Fibroblast of peridontal ligament (primary cell): ENCODE measurements at regions not wholly inside any gene's neighbourhood (a gene's known extent, or its start where the extent isn't known, plus 50 kb on each side); places are given as distances from the start of the nearest gene placed in this dataset.
A peak's percentile ranks its signal among the peaks of the same experiment; 100 is the strongest.
"Not testable (repeated sequence)": the region's sequence is repeated elsewhere in the genome, so short reads cannot be mapped to it uniquely, and the experiment has no call there.

Experiments used
- DNase-seq: peaks from one replicate; pipeline ENCODE4 v3.0.0-alpha.2; 2010; ENCODE audit errors: extremely low read depth

DNA sequence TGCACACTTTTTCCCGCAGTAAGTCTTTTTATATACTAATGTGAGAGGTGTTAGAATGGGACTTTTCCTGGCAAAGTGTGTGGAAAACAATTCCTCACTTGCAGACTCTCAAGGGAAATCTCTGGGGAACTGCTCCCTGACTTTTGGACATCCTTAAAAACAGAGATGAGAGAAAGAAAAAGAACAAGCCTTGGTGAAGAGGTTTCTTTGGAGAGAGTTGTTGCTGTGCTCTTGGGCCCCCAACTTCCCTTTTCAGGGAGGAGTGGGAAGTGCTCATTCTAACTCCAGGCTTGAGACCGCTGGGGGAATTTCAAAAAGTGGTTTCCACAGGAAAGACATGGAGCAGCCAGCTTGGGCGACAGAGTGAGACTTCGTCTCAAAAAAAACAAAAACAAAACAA, 142.6 kb upstream of the SPRED2 start:
- DNase-seq: peak; percentile 27

- DNase-seq: not testable (repeated sequence)
These were observed 136.4 kb upstream of the SPRED2 start for GRCh38 chr2:65568656-65569440.

DNA sequence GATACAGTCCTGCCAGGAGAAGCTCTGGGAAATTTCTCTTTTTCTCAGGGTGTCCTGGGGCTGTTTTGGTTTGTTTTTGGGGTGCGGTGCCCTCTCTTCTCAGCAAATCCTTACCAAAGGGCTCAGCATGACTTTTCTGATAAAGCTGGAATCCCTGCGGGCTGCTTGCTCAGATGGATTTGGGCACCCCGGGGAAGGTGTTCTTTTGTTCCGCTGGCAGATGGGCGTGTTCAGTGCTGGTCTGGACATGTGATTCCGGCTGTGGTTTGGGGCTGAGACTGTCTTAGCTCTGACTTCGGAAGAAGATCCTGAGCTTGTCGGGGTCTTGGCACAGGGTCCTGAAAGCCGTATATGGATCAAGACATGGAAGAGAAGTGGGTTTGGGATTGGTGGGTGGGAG, 134.2 kb upstream of the SPRED2 start:
- DNase-seq: peak; percentile 27

GRCh38 chr2:65565681-65566080, 133.3 kb upstream of the SPRED2 start:
- no peak for DNase-seq

GRCh38 chr2:65564299-65564698, 131.9 kb upstream of the SPRED2 start:
- DNase-seq: no peak

- DNase-seq: no peak
These were observed 130.5 kb upstream of the SPRED2 start for GRCh38 chr2:65562890-65563289.

DNA sequence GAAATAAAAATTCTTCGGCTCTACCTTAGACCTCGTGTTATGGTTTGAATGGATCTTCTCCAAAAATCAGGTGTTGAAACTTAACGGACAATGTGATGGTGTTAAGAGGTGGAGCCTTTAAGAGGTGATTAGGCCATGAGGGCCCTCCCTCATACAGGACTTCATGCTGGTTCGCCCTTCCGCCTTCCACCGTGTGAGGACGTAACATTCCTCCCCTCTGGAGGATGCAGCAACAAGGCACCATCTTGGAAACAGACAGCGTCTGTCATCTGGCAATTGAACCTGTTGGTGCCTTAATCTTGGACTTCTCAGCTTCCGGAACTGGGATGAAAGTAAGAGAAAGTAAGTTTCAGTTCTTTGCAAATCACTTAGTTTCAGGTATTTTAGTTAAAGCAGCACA, 126.3 kb upstream of the SPRED2 start:
- no peak for DNase-seq

- no peak for DNase-seq
These were observed 125.5 kb upstream of the SPRED2 start for GRCh38 chr2:65557616-65558573.

DNA sequence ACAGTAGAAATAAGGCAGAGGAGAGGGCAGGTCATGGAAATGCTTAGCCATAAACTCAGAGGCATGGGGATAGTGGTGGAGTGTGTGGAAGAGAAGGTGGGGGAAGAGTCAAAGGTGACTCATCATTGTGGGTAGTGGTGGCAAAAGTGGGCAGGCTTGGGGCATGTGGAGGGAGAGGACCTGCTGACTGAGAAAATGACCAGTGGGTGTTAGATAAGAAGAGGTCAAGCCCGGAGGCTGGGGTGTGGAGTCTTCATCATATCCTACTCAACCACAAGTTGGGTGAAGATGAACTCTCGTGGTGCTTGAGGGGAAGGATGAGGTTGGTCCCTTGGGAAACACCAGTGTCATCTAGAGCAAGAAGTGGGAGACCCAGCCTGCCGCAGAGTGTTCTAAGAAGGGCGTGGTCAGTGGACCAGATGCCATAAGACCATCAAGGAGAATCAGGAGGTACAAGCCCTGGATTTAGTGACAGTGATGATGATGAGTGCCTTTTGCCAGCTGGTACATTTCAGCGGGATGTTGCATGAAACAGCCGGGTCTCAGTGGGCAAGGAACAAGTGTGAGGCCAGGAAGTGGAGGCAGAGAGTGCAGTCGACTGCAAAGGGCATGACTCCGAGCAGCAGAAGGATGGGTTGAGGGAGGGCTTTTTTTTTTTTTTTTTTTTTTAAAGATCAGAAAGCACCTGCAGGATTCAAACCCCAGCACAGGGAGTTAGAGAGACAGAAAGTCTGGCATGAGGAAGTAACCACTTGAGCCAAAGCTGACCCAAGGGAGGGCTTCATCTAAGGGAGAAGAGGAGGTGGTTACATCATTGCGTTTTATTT, 122.6 kb upstream of the SPRED2 start:
- no peak for DNase-seq

GRCh38 chr2:65553504-65554074, 121.2 kb upstream of the SPRED2 start:
- no peak for DNase-seq

- no peak for DNase-seq
These were observed 119.1 kb upstream of the SPRED2 start for GRCh38 chr2:65551528-65551927.

GRCh38 chr2:65550246-65550645, 117.8 kb upstream of the SPRED2 start:
- no peak for DNase-seq

- no peak for DNase-seq
These were observed 117.2 kb upstream of the SPRED2 start for GRCh38 chr2:65549631-65550030.

GRCh38 chr2:65549257-65549627, 116.8 kb upstream of the SPRED2 start:
- DNase-seq: no peak

GRCh38 chr2:65548576-65549256, 116.3 kb upstream of the SPRED2 start:
- DNase-seq: no peak

DNA sequence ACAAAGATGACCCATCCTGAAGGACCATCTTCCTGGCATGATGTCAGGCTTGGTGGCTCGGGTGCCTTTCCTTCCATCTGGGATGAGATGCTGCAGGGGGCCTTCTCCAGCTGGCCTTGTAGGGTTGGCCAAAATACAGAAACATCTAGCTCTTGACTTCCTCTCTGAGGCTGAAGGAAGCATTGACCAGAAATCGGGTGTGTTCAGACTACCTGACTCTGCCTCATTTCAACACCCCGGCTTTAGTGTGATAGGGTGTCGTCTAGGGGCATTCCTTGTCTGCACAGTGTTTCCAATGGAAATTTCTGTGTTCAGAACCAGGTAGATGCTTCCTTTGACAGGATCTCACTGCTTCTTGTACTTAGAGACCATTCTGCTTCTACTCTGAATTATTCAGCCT, 115.7 kb upstream of the SPRED2 start:
- DNase-seq: no peak

GRCh38 chr2:65545837-65546805, 113.7 kb upstream of the SPRED2 start:
- peak; percentile 34 for DNase-seq

DNA sequence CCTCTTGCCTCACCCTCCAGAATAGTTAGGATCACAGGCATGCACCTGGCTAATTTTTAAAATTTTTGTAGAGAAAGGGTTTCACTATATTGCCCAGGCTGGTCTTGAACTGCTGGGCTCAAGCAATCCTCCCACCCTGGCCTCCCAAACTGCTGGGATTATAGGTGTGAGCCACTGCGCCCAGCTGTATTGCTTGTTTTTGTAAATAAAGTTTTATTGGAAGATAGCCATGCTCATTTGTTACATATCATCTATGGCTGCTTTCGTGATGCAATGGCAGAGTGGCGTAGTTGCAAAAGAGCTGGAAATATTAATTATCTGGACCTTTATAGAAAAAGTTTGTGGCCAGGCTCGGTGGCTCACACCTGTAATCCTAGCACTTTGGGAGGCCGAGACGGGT, 109.4 kb upstream of the SPRED2 start:
- no peak for DNase-seq

GRCh38 chr2:65539633-65540032, 107.2 kb upstream of the SPRED2 start:
- DNase-seq: no peak
